Fibroblast of lung (primary cell): ENCODE measurements at regions not wholly inside any gene's neighbourhood (a gene's known extent, or its start where the extent isn't known, plus 50 kb on each side); places are given as distances from the start of the nearest gene placed in this dataset.

Experiments
- DNase-seq, 2 donors: peaks; one replicate each; pipeline versions ENCODE4 v3.0.0 to v3.0.0-alpha.2; 2010; ENCODE audit warnings: low read depth in 2 of 2
- H2AFZ ChIP-seq: 2 replicates; pipeline ENCODE4 v1.5.1; 2012; ENCODE audit warnings: low read length, control low read depth, inconsistent platforms
- H3K27ac ChIP-seq: 2 replicates; pipeline ENCODE4 v1.5.1; 2011; ENCODE audit warnings: low read length, control low read depth; ENCODE audit not compliant: insufficient read depth
- H3K27me3 ChIP-seq: 2 replicates; pipeline ENCODE4 v1.5.1; 2011; ENCODE audit warnings: mild to moderate bottlenecking, low read length; ENCODE audit not compliant: control insufficient read depth, insufficient read depth
- H3K36me3 ChIP-seq: 2 replicates; pipeline ENCODE4 v1.5.1; 2011; ENCODE audit warnings: low read length; ENCODE audit not compliant: control insufficient read depth, insufficient read depth
- H3K4me1 ChIP-seq: 2 replicates; pipeline ENCODE4 v1.5.1; 2011; ENCODE audit warnings: low read length; ENCODE audit not compliant: control insufficient read depth, insufficient read depth; ENCODE audit errors: extremely low read depth
- H3K4me2 ChIP-seq: 2 replicates; pipeline ENCODE4 v1.5.1; 2011; ENCODE audit warnings: low read length, control low read depth; ENCODE audit not compliant: insufficient read depth; ENCODE audit errors: extremely low read depth
- H3K4me3 ChIP-seq, 4 experiments: fragments of 200-600 bp in 1 of 4; sonication (generic) in 1 of 4; replicated peaks in 1 of 4; 2 replicates each; pipeline ENCODE4 v1.5.1; 2011 to 2016; ENCODE audit warnings: low read length in 4 of 4, low read depth in 3 of 4, mild to moderate bottlenecking in 3 of 4, control low read depth in 2 of 4, inconsistent platforms in 1 of 4, mixed read lengths in 1 of 4; ENCODE audit not compliant: insufficient read depth in 1 of 4; ENCODE audit errors: control extremely low read depth in 1 of 4
- H3K79me2 ChIP-seq: 2 replicates; pipeline ENCODE4 v1.5.1; 2012; ENCODE audit warnings: mild to moderate bottlenecking, low read length, inconsistent platforms; ENCODE audit not compliant: control insufficient read depth, insufficient read depth
- H3K9ac ChIP-seq: 2 replicates; pipeline ENCODE4 v1.5.1; 2011; ENCODE audit warnings: mild to moderate bottlenecking, low read length, control low read depth; ENCODE audit not compliant: insufficient read depth
- H3K9me3 ChIP-seq: 2 replicates; pipeline ENCODE4 v1.5.1; 2012; ENCODE audit warnings: low read depth, low read length; ENCODE audit not compliant: control insufficient read depth, insufficient read depth
- H4K20me1 ChIP-seq: 2 replicates; pipeline ENCODE4 v1.5.1; 2011; ENCODE audit warnings: low read length; ENCODE audit not compliant: control insufficient read depth, insufficient read depth; ENCODE audit errors: extremely low read depth
- EZH2 ChIP-seq: IDR thresholded peaks from 2 replicates; pipeline ENCODE4 v1.5.1; 2012; ENCODE audit warnings: low read length, control low read depth, mild to moderate bottlenecking; ENCODE audit errors: missing control alignments
- TF ChIP-seq, protein P1 (sequence below), 2 donors: IDR thresholded peaks in 1 of 2; conservative IDR thresholded peaks in 1 of 2; 1 replicate in 1 of 2; 2 replicates in 1 of 2; pipeline ENCODE4 v1.5.1; 2011 to 2012; ENCODE audit warnings: low read length in 2 of 2, control low read depth in 1 of 2, inconsistent platforms in 1 of 2, low read depth in 1 of 2, mild to moderate bottlenecking in 1 of 2

DNA sequence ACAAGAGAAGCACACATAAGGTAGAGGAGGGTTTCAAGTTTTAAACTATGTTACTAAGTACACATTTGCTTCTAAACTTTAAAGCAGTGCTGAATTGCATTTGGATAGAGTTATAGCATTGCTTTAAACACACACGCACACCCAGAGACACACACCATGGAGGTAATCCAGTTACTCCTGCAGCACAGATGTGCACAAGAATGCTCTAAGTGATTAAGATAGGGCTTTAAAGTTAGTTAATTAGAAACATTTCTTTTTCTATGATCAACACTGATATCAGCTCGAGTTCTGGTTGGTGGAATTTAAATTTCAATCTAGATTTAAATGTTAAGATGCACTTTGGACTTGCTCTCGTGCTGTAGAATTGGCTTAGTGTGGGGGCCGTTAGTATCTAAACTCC lies 492.3 kb downstream of the ZEB2 start:
- Histone ChIP-seq H3K9me3 (no peaks in the 10 kb centered on the region), H3K4me1 (no peaks in the 10 kb centered on the region), H3K79me2 (no peaks in the 10 kb centered on the region), H3K27ac (no peak overlapping the region), H3K4me3 (no peak overlapping the region), H3K36me3 (no peaks in the 10 kb centered on the region), H4K20me1 (no peaks in the 10 kb centered on the region), H3K27me3 (no peaks in the 10 kb centered on the region), H3K4me2 (no peak overlapping the region), H2AFZ (no peak overlapping the region), H3K9ac (no peak overlapping the region)
- no peak for TF ChIP-seq EZH2
- no peak for DNase-seq

DNA sequence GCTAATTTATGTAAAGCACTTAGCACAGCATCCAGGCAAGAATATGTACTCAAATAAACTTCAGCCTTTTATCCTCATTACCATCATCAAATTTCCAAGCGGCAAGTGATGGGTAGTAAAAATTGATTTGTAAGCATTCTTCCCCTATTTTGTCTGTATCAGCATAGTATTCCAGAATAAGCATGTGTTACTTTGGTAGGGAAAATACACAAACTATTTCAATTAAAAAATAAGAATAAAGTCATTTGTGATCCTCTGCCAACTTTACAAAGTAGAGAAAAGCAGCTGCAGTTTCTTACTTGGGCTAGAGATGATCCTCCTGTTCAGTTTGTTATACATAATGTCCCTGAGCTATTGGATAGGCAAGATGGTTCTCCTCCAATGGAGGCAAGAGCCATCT lies 493.2 kb downstream of the ZEB2 start:
- no peaks in the 10 kb centered on the region for H3K79me2 ChIP-seq
- no peaks in the 10 kb centered on the region for H3K36me3 ChIP-seq
- no peak overlapping the region for H2AFZ ChIP-seq
- no peaks in the 10 kb centered on the region for H3K9me3 ChIP-seq
- H4K20me1 ChIP-seq: no peaks in the 10 kb centered on the region
- H3K27me3 ChIP-seq: no peaks in the 10 kb centered on the region
- H3K4me2 ChIP-seq: no peak overlapping the region
- no peak overlapping the region for H3K4me3 ChIP-seq
- DNase-seq: no peak
- H3K4me1 ChIP-seq: no peaks in the 10 kb centered on the region
- no peak for TF ChIP-seq EZH2
- TF ChIP-seq, protein P1, sequence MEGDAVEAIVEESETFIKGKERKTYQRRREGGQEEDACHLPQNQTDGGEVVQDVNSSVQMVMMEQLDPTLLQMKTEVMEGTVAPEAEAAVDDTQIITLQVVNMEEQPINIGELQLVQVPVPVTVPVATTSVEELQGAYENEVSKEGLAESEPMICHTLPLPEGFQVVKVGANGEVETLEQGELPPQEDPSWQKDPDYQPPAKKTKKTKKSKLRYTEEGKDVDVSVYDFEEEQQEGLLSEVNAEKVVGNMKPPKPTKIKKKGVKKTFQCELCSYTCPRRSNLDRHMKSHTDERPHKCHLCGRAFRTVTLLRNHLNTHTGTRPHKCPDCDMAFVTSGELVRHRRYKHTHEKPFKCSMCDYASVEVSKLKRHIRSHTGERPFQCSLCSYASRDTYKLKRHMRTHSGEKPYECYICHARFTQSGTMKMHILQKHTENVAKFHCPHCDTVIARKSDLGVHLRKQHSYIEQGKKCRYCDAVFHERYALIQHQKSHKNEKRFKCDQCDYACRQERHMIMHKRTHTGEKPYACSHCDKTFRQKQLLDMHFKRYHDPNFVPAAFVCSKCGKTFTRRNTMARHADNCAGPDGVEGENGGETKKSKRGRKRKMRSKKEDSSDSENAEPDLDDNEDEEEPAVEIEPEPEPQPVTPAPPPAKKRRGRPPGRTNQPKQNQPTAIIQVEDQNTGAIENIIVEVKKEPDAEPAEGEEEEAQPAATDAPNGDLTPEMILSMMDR (conservative IDR thresholded peaks at IDR 0.05 in 1 of 2, IDR thresholded peaks at IDR 0.05 in 1 of 2; ENCODE audit: low read depth in 1 of 2, low read length in 2 of 2): no peak
- no peak overlapping the region for H3K27ac ChIP-seq
- H3K9ac ChIP-seq: no peak overlapping the region

DNA sequence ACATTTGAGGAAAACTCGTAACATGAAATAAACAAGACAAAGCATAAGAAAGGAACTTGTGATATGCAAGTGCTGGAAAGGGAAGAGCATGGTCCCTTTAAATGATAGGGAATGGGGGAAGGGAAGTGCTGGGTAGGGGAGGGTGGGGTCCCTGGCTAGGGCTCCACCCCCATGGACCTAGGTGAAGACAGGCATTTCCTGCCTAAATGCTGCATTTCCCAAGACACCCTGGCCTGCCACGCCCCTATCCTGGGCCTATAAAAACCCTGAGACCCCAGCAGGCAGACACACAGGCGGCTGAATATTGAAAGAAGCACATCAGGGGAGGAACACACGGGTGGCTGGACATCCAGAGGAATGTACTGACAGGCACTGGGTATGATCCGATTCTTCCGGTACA lies 499.9 kb downstream of the ZEB2 start:
- H3K27ac ChIP-seq: no peak overlapping the region
- H3K9me3 ChIP-seq: no peaks in the 10 kb centered on the region
- H3K36me3 ChIP-seq: no peaks in the 10 kb centered on the region
- TF ChIP-seq EZH2: no peak
- TF ChIP-seq, protein P1 (conservative IDR thresholded peaks at IDR 0.05 in 1 of 2, IDR thresholded peaks at IDR 0.05 in 1 of 2; ENCODE audit: low read depth in 1 of 2, low read length in 2 of 2): no peak
- H4K20me1 ChIP-seq: no peaks in the 10 kb centered on the region
- H3K4me2 ChIP-seq: no peak overlapping the region
- no peak overlapping the region for H2AFZ ChIP-seq
- H3K27me3 ChIP-seq: no peaks in the 10 kb centered on the region
- H3K9ac ChIP-seq: no peak overlapping the region
- H3K79me2 ChIP-seq: no peaks in the 10 kb centered on the region
- no peak for DNase-seq
- no peak overlapping the region for H3K4me3 ChIP-seq
- no peaks in the 10 kb centered on the region for H3K4me1 ChIP-seq
